Neural cell (in vitro differentiated cells): ENCODE measurements at regions not wholly inside any gene's neighbourhood (a gene's known extent, or its start where the extent isn't known, plus 50 kb on each side); places are given as distances from the start of the nearest gene placed in this dataset.

Experiments
- CTCF ChIP-seq: fragments of 450-650 bp; IDR thresholded peaks from 2 replicates; pipeline ENCODE4 v1.5.1; 2014; ENCODE audit warnings: antibody characterized with exemption, mild to moderate bottlenecking, moderate library complexity; ENCODE audit not compliant: poor library complexity, severe bottlenecking
- EP300 ChIP-seq: fragments of 450-650 bp; conservative IDR thresholded peaks from 2 replicates; pipeline ENCODE4 v1.6.1; 2014; ENCODE audit warnings: antibody characterized with exemption, mild to moderate bottlenecking, moderate library complexity; ENCODE audit not compliant: poor library complexity, severe bottlenecking
- EZH2 ChIP-seq: fragments of 200-600, 300-800 bp; shearing (Covaris generic), sonication (generic); IDR thresholded peaks from 2 replicates; pipeline ENCODE4 v1.6.1; 2014; ENCODE audit warnings: antibody characterized with exemption, low read length, borderline replicate concordance, mild to moderate bottlenecking; ENCODE audit not compliant: insufficient read depth, poor library complexity, severe bottlenecking
- POLR2AphosphoS5 ChIP-seq: IDR thresholded peaks from 2 replicates; pipeline ENCODE4 v1.6.1; 2012
- SMC3 ChIP-seq: fragments of 450-650 bp; conservative IDR thresholded peaks from 2 replicates; pipeline ENCODE4 v1.6.1; 2014; ENCODE audit warnings: antibody characterized with exemption, mild to moderate bottlenecking, moderate library complexity; ENCODE audit not compliant: poor library complexity
- TAF1 ChIP-seq: IDR thresholded peaks from 2 replicates; pipeline ENCODE4 v1.6.1; 2012; ENCODE audit warnings: low read depth

GRCh38 chr21:15152591-15152990, 87.8 kb upstream of the NRIP1 start:
- TF ChIP-seq CTCF: no peak
- TF ChIP-seq POLR2AphosphoS5: no peak
- no peak for TF ChIP-seq EZH2
- TF ChIP-seq SMC3: no peak
- no peak for TF ChIP-seq TAF1
- TF ChIP-seq EP300: no peak
